Neural progenitor cell (in vitro differentiated cells): ENCODE measurements at regions not wholly inside any gene's neighbourhood (a gene's known extent, or its start where the extent isn't known, plus 50 kb on each side); places are given as distances from the start of the nearest gene placed in this dataset.

ENCODE experiments used
- EZH2 ChIP-seq: fragments of 200-600 bp; sonication (generic); IDR thresholded peaks from 2 replicates; pipeline ENCODE4 v1.6.1; 2017; ENCODE audit warnings: antibody characterized with exemption, mild to moderate bottlenecking, moderate library complexity
- EZH2phosphoT487 ChIP-seq: fragments of 200-600 bp; sonication (generic); IDR thresholded peaks from 2 replicates; pipeline ENCODE4 v1.6.1; 2017; ENCODE audit warnings: antibody characterized with exemption
- TF ChIP-seq, protein P1 (sequence below): fragments of 200-600 bp; sonication (generic); IDR thresholded peaks from 2 replicates; pipeline ENCODE4 v1.5.1; 2017; ENCODE audit warnings: antibody characterized with exemption, mild to moderate bottlenecking

DNA sequence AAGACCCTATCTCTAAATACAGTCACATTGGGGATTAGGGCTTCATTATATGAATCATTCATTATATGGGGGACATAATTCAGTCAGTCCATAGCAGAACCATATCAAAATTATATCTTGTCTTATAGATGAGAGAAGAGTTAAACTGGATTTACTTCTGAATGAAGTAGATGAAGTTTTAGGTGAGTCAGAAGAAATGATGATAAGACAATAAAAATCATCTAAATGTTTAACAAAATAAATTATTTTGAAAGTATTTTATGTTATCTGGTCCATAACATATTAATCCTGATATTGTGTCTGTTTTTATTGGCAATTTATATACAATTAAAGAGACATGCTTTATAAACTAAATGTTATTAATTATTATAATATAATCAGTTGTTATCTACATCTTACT lies 76.9 kb upstream of the EFCAB3 start:
- TF ChIP-seq, protein P1, sequence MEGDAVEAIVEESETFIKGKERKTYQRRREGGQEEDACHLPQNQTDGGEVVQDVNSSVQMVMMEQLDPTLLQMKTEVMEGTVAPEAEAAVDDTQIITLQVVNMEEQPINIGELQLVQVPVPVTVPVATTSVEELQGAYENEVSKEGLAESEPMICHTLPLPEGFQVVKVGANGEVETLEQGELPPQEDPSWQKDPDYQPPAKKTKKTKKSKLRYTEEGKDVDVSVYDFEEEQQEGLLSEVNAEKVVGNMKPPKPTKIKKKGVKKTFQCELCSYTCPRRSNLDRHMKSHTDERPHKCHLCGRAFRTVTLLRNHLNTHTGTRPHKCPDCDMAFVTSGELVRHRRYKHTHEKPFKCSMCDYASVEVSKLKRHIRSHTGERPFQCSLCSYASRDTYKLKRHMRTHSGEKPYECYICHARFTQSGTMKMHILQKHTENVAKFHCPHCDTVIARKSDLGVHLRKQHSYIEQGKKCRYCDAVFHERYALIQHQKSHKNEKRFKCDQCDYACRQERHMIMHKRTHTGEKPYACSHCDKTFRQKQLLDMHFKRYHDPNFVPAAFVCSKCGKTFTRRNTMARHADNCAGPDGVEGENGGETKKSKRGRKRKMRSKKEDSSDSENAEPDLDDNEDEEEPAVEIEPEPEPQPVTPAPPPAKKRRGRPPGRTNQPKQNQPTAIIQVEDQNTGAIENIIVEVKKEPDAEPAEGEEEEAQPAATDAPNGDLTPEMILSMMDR: no peak
- TF ChIP-seq EZH2 (no peak), EZH2phosphoT487 (no peak)
